Activated CD4-positive, CD25-positive, alpha-beta regulatory T cell treated with anti-CD3 and anti-CD28 coated beads, Interleukin-2, amount 50 U/mL, for 16 hours (primary cell): ENCODE measurements at regions not wholly inside any gene's neighbourhood (a gene's known extent, or its start where the extent isn't known, plus 50 kb on each side); places are given as distances from the start of the nearest gene placed in this dataset.

ENCODE experiments used
- DNase-seq: peaks from one replicate; pipeline ENCODE4 v3.0.0-alpha.2; 2020; ENCODE audit warnings: low read depth, low spot score

- no peak for DNase-seq
These were observed 523.5 kb upstream of the SALL1 start for GRCh38 chr16:51674615-51675014.

GRCh38 chr16:51670527-51670926 is 519.5 kb upstream of the SALL1 start:
- no peak for DNase-seq

- DNase-seq, result no peak
These were observed 515.8 kb upstream of the SALL1 start for GRCh38 chr16:51666821-51667220.

- DNase-seq, result no peak
These were observed 515.0 kb upstream of the SALL1 start for GRCh38 chr16:51666074-51666473.

- DNase-seq, result no peak
These were observed 514.4 kb upstream of the SALL1 start for GRCh38 chr16:51665436-51665998.

DNA sequence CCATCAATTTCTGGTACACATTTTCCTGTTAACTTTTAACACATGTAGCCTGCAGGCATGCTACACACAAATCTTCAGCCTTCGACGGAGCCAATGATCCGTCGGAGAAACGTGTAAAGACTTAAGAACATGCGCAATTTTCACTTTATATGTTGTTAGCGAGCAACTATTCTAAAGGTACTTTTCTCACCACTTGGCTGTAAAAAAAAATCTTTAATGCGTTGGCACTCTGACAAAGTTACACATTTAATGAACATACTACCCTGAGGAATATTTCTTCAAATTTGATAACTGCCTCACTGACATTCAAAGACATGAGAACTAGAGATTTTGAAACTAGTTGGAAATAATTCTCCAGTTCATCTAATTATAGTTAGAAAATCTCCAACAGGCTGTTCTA is 507.5 kb upstream of the SALL1 start:
- no peak for DNase-seq

DNA sequence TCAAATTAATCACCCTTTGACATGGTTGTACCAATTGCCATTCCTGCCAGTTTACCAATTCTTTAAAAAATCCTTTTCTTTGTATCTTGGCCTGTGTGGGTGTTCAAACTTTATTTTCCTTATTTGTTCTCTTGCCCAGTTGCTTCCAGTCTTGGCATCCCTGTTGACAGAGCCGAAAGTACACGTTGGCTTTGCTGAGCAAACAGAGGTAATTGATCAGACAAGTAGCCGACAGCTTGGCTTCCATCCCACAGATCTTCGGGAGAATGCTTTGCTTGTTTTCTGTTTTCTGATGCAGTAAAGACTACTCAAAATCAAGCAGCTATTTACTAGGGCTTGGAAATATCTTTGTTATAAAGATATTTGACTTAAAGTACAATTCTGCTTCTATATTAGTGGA is 506.8 kb upstream of the SALL1 start:
- no peak for DNase-seq

GRCh38 chr16:51655249-51655648 is 504.2 kb upstream of the SALL1 start:
- no peak for DNase-seq

DNA sequence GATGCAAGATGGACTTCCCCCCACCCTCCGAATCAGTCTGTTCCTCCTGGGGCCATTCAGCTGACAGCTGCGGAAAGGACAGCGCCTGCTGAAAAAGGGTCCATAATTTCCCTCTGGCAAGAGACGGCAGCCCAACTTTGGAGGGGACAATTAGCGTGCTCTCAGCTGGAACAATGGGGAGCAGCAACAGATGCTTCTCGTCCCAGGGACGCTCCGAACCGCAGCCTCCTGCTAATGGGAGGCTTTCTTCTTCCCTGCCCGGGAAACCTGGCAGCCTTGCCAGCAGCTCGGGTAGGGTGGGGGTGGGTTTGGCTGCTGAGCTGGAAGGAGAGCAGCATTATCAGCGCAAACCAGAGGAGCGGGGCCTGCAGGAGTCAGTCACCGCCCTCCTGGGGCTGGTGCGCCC is 500.0 kb upstream of the SALL1 start:
- DNase-seq, result no peak

DNA sequence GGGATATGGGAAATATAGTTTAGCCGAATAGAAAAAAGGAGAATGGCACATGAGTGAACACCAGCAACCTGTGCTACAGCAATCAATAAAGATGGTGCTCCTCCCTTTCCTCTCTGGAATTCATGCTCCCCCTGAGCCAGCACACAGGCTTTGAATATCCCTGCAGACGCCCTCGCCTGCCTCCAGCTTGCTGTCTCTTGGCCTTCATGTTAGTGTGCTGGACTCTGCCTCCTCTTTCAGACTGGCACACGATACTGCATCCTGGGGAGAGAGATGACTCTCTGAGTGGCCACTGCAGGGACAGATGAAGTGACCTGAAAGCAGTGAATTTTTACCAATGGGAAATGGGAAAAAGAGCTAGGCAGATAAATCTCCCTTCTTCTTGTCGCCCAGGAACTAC is 498.6 kb upstream of the SALL1 start:
- no peak for DNase-seq

DNA sequence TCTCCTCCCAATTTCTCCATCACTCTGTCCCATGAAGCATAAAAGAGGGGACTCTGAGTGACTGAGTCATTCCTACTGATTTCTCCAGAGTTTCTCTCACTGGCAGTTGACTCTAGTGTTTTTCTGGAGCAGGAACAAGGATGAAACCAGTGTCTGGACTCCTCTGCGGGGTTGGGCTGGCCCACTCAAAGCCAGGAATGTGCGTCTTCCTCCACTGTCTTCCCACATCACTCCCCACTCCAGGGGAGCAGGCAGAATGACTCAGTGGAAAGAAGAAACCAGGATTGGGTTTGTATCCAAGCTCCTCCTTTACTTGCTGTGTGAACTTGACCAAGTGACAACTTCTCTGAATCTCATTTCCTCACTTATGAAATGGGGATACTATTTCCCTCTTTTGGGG is 497.5 kb upstream of the SALL1 start:
- no peak for DNase-seq

DNA sequence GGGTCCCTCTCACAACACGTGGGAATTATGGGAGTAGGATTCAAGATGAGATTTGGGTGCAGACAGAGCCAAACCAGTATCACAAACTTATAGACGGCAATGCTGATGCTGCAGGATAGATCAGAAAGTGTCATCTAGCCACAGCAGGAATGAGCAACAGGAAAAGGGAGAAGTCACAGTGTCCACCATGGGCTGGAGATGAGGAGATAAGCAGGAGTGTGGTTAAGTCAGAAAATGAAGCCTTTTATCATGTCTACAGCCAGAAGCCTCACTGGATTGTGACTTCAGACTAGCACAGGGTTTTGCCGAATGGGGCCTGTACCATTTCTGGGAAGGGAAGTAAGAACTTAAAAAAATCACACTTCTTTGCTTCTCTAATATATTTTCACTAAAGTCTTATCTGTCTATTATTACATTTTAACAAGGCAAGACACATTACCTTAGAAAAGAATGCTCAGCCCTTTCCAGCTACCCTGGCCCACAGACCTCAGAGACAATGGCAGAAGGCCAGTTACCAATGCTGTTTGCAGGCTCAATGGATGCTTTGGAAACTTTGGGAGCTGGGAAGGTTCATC is 490.2 kb upstream of the SALL1 start:
- DNase-seq, result no peak

- no peak for DNase-seq
These were observed 489.1 kb upstream of the SALL1 start for GRCh38 chr16:51640196-51640595.

- no peak for DNase-seq
These were observed 487.5 kb upstream of the SALL1 start for GRCh38 chr16:51638339-51639135.

- no peak for DNase-seq
These were observed 486.7 kb upstream of the SALL1 start for GRCh38 chr16:51637770-51638094.

DNA sequence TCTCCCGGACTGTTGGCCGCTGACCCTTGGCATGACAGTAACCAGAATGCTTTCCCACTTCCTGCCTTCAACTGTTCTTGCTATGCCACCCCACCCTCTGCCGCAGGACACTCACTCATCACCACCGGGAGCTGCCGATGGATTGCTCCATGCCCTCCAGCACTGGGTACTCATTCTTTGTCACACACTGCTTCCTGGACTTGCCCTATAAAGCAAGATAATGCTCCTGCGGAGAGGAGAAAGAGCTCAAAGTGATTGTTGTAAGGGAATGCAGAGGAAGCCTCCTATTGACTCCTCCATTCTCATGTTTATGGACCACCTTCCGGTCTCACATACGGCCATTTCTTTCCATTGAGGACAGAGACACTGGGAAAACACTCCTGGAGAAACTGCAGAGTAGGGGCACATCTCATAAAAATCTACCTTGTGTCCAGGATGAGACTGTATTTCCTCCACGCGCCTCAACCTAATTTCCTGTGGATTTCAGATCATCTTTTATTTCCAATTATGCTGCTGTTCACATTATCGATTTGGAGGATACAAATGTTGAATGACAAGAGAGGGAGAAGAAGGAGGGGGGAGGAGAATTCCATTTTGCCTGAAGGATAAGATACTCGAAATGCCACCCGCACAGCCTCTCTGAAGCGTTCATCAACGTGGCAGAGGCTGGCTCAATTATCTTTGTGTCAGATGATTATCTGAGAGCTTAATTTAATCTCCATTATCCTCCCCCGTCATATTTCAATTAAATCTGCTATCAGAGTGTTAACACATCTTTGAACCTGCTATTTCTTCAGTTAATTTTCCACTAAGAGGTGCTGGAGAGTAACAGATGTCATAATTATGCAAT is 486.1 kb upstream of the SALL1 start:
- DNase-seq, result no peak

- no peak for DNase-seq
These were observed 484.1 kb upstream of the SALL1 start for GRCh38 chr16:51635181-51635580.

- no peak for DNase-seq
These were observed 479.0 kb upstream of the SALL1 start for GRCh38 chr16:51630076-51630475.

DNA sequence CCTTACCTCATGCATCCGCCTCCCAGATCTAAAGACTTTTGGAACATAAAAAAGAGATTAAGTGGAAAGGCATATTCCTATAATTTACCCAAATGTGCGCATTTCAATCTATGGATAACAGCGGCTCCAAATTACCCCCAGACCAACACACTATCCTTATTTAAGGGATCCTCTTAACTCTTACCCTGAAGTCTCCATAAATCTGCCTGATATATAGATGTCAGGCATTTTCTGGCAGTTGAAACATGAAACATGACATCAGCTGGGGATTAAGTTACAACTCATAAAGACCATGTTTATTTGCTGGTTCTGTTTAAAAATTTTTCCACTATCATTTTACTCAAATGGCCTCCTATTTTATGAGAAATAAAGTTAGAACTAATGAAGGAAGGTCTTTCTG is 478.5 kb upstream of the SALL1 start:
- no peak for DNase-seq

DNA sequence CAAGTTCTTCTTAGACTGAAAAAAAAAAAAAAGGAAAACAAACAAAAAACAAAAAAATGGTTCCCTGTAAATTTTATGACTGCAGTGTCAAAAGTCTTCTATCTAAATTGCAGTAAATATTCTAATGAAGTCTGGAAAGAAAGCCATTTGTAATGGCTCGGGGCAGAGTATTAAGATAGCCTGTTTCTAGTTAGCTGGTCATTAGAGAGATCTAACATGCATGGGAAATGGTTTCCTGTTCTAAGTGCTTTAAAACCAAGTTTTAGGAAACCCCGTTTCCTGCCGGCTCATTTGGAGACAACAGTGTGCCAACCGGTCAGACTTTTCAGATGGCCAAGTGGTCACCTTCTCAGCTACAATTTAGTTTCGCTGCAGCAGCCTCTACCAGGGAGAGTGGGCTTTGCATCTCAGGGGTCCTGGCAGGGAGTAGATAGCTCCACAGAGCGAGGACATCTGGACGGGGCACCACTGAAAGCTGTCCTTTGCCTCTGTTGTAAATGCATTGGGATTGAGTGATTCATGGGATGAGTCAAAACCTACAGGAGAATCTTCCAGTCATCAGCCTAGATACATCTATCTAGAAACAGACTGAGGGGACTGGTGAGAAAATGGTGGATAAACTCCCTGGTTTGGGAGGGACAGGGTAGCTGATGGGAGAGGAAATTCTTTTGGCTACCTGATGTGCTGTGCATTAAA is 473.2 kb upstream of the SALL1 start:
- no peak for DNase-seq

GRCh38 chr16:51621610-51622009 is 470.5 kb upstream of the SALL1 start:
- DNase-seq, result no peak

GRCh38 chr16:51615141-51615540 is 464.1 kb upstream of the SALL1 start:
- DNase-seq, result no peak
